HG03196 (cell line): ENCODE measurements at regions not wholly inside any gene's neighbourhood (a gene's known extent, or its start where the extent isn't known, plus 50 kb on each side); places are given as distances from the start of the nearest gene placed in this dataset.
"Not testable (repeated sequence)": the region's sequence is repeated elsewhere in the genome, so short reads cannot be mapped to it uniquely, and the experiment has no call there.

Experiments
- ATAC-seq: cut with Tn5 transposase; IDR thresholded peaks from one replicate; pipeline ENCODE4 v1.9.1; 2021; ENCODE audit not compliant: unreplicated experiment

- no peak for ATAC-seq
Measured at GRCh38 chr17:71176928-71177443, 943.8 kb upstream of the SOX9 start.

- ATAC-seq, result no peak
Measured at GRCh38 chr17:71180801-71181385, 939.9 kb upstream of the SOX9 start.

- ATAC-seq, result no peak
Measured at GRCh38 chr17:71183066-71183660, 937.7 kb upstream of the SOX9 start.

GRCh38 chr17:71184716-71185115 lies 936.1 kb upstream of the SOX9 start:
- no peak for ATAC-seq

GRCh38 chr17:71187145-71187878 lies 933.5 kb upstream of the SOX9 start:
- no peak for ATAC-seq

- no peak for ATAC-seq
Measured at GRCh38 chr17:71188811-71189492, 931.9 kb upstream of the SOX9 start.

- ATAC-seq, result no peak
Measured at GRCh38 chr17:71189493-71189831, 931.4 kb upstream of the SOX9 start.

- ATAC-seq, result no peak
Measured at GRCh38 chr17:71192039-71192555, 928.7 kb upstream of the SOX9 start.

GRCh38 chr17:71192848-71193247 lies 928.0 kb upstream of the SOX9 start:
- ATAC-seq, result no peak

- no peak for ATAC-seq
Measured at GRCh38 chr17:71200597-71200996, 920.2 kb upstream of the SOX9 start.

- no peak for ATAC-seq
Measured at GRCh38 chr17:71201639-71202038, 919.2 kb upstream of the SOX9 start.

- no peak for ATAC-seq
Measured at GRCh38 chr17:71202449-71202848, 918.4 kb upstream of the SOX9 start.

GRCh38 chr17:71203953-71204352 lies 916.9 kb upstream of the SOX9 start:
- ATAC-seq, result no peak

- ATAC-seq, result not testable (repeated sequence)
Measured at GRCh38 chr17:71205951-71206350, 914.9 kb upstream of the SOX9 start.

- no peak for ATAC-seq
Measured at GRCh38 chr17:71208111-71208704, 912.6 kb upstream of the SOX9 start.

GRCh38 chr17:71213936-71214335 lies 906.9 kb upstream of the SOX9 start:
- no peak for ATAC-seq

- no peak for ATAC-seq
Measured at GRCh38 chr17:71217769-71218168, 903.1 kb upstream of the SOX9 start.

GRCh38 chr17:71224824-71225575 lies 895.8 kb upstream of the SOX9 start:
- no peak for ATAC-seq

- ATAC-seq, result no peak
Measured at GRCh38 chr17:71227841-71228240, 893.0 kb upstream of the SOX9 start.

- ATAC-seq, result no peak
Measured at GRCh38 chr17:71229070-71229469, 891.8 kb upstream of the SOX9 start.
